ENCODE measurements at regions not wholly inside any gene's neighbourhood (a gene's known extent, or its start where the extent isn't known, plus 50 kb on each side); places are given as distances from the start of the nearest gene placed in this dataset.
A peak's percentile ranks its signal among the peaks of the same experiment; 100 is the strongest.

- TF ChIP-seq POLR2A (IDR thresholded peaks at IDR 0.05), result no peak
- no peak for TF ChIP-seq POLR2AphosphoS5 (IDR thresholded peaks at IDR 0.05)
- TF ChIP-seq CTCF (IDR thresholded peaks at IDR 0.05), result no peak
- no peaks in the 10 kb centered on the region for H3K27me3 ChIP-seq
- no peaks in the 10 kb centered on the region for H3K9me3 ChIP-seq
- no peak for DNase-seq (ENCODE audit: low spot score in 2 of 2)
- H3K4me3 ChIP-seq, result no peak overlapping the region
- no peaks in the 10 kb centered on the region for H3K36me3 ChIP-seq
- intact Hi-C loops (cut with DNase I; ENCODE audit: low total_unique reads), result no loop called here
- H3K27ac ChIP-seq, result no peak overlapping the region
- H3K4me1 ChIP-seq, result no peaks in the 10 kb centered on the region
Observed at GRCh38 chr7:135803143-135803542, 54.5 kb upstream of the FAM180A start.

GRCh38 chr7:135802697-135803096, 54.1 kb upstream of the FAM180A start:
- no peak for TF ChIP-seq CTCF (IDR thresholded peaks at IDR 0.05)
- no peak for TF ChIP-seq POLR2A (IDR thresholded peaks at IDR 0.05)
- TF ChIP-seq POLR2AphosphoS5 (IDR thresholded peaks at IDR 0.05), result no peak
- Histone ChIP-seq H3K4me3 (no peak overlapping the region), H3K27ac (no peak overlapping the region), H3K36me3 (no peaks in the 10 kb centered on the region), H3K9me3 (no peaks in the 10 kb centered on the region), H3K27me3 (no peaks in the 10 kb centered on the region), H3K4me1 (no peaks in the 10 kb centered on the region)
- DNase-seq (ENCODE audit: low spot score in 2 of 2), result no peak
- intact Hi-C loops (cut with DNase I; ENCODE audit: low total_unique reads), result no loop called here

GRCh38 chr7:135801877-135802276, 53.3 kb upstream of the FAM180A start:
- Histone ChIP-seq H3K36me3 (no peaks in the 10 kb centered on the region), H3K4me1 (no peaks in the 10 kb centered on the region), H3K27me3 (no peaks in the 10 kb centered on the region), H3K4me3 (no peak overlapping the region), H3K9me3 (no peaks in the 10 kb centered on the region), H3K27ac (no peak overlapping the region)
- no peak for TF ChIP-seq CTCF (IDR thresholded peaks at IDR 0.05)
- no peak for TF ChIP-seq POLR2A (IDR thresholded peaks at IDR 0.05)
- TF ChIP-seq POLR2AphosphoS5 (IDR thresholded peaks at IDR 0.05), result no peak
- intact Hi-C loops (cut with DNase I; ENCODE audit: low total_unique reads), result no loop called here
- no peak for DNase-seq (ENCODE audit: low spot score in 2 of 2)

GRCh38 chr7:135801045-135801693, 52.6 kb upstream of the FAM180A start:
- no peaks in the 10 kb centered on the region for H3K27me3 ChIP-seq
- no peak overlapping the region for H3K27ac ChIP-seq
- no peaks in the 10 kb centered on the region for H3K36me3 ChIP-seq
- H3K4me3 ChIP-seq, result no peak overlapping the region
- no peak for TF ChIP-seq POLR2AphosphoS5 (IDR thresholded peaks at IDR 0.05)
- peak in 2 of 3 donors; percentile 69 to 77 for TF ChIP-seq CTCF (IDR thresholded peaks at IDR 0.05)
- no peak for DNase-seq (ENCODE audit: low spot score in 2 of 2)
- H3K9me3 ChIP-seq, result no peaks in the 10 kb centered on the region
- H3K4me1 ChIP-seq, result no peaks in the 10 kb centered on the region
- intact Hi-C loops (cut with DNase I; ENCODE audit: low total_unique reads), result no loop called here

- no peak overlapping the region for H3K27ac ChIP-seq
- intact Hi-C loops (cut with DNase I; ENCODE audit: low total_unique reads), result no loop called here
- no peak for TF ChIP-seq POLR2AphosphoS5 (IDR thresholded peaks at IDR 0.05)
- TF ChIP-seq POLR2A (IDR thresholded peaks at IDR 0.05), result no peak
- TF ChIP-seq CTCF (IDR thresholded peaks at IDR 0.05), result no peak
- no peaks in the 10 kb centered on the region for H3K27me3 ChIP-seq
- DNase-seq (ENCODE audit: low spot score in 2 of 2), result no peak
- no peaks in the 10 kb centered on the region for H3K9me3 ChIP-seq
- H3K4me3 ChIP-seq, result no peak overlapping the region
- H3K4me1 ChIP-seq, result no peaks in the 10 kb centered on the region
- H3K36me3 ChIP-seq, result no peaks in the 10 kb centered on the region
Observed at GRCh38 chr7:135800560-135800959, 51.9 kb upstream of the FAM180A start.

Measured in breast epithelium (tissue), 4 donors.